ENCODE measurements at regions not wholly inside any gene's neighbourhood (a gene's known extent, or its start where the extent isn't known, plus 50 kb on each side); places are given as distances from the start of the nearest gene placed in this dataset.
A peak's percentile ranks its signal among the peaks of the same experiment; 100 is the strongest.

DNA sequence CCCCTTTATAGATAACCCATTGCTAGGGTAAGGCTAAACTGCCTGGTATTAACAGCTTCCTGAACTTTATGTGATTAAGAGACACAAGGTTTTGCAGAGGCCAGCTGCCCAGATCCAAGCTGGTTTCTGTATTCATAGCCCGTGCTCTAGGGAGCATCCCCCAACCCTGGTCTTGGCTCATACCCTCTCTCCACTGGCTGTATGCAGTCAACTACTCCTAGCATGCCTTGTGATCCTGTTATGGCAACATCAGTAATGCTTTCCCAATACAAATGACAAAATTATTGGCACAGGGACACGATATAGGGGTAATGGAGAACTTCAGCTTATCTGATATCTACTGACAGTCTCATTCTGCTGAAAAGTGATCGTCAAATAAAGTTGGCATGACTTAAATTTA is 202.8 kb upstream of the MKLN1 start:
- Mint-ChIP-seq H3K4me1 (peaks cover 35% of the 10 kb centered on the region), H3K36me3 (no peaks in the 10 kb centered on the region), H3K4me3 (peak overlapping the region; percentile 37), H3K27me3 (no peaks in the 10 kb centered on the region), H3K9me3 (no peaks in the 10 kb centered on the region), H3K27ac (peak overlapping the region; percentile 97)
- ATAC-seq (ENCODE audit: low read depth) (no peak), DNase-seq (ENCODE audit: low spot score in 2 of 2) (no peak)

DNA sequence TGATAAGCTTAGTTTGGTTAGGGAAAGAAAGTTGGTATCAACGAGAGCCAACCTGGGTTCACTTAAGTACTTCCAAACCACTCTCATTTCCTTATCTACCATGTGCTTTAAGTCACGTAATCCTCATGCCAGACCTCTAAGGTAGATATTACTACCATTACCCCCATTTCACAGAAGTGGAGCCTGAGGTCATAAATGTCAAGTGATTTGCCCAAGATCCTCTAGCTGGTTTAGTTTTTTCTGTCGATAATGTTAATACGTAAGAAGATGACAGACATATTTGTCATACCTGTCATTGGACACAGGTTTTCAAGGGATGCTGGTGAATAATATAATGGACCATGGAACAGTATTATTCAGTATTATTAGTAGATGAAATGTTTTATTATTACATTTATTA is 197.4 kb upstream of the MKLN1 start:
- no peaks in the 10 kb centered on the region for H3K36me3 Mint-ChIP-seq
- no peaks in the 10 kb centered on the region for H3K9me3 Mint-ChIP-seq
- H3K27ac Mint-ChIP-seq, result no peak overlapping the region
- peaks cover 4% of the 10 kb centered on the region for H3K4me1 Mint-ChIP-seq
- DNase-seq (ENCODE audit: low spot score in 2 of 2), result no peak
- no peak for ATAC-seq (ENCODE audit: low read depth)
- no peak overlapping the region for H3K4me3 Mint-ChIP-seq
- H3K27me3 Mint-ChIP-seq, result no peaks in the 10 kb centered on the region

DNA sequence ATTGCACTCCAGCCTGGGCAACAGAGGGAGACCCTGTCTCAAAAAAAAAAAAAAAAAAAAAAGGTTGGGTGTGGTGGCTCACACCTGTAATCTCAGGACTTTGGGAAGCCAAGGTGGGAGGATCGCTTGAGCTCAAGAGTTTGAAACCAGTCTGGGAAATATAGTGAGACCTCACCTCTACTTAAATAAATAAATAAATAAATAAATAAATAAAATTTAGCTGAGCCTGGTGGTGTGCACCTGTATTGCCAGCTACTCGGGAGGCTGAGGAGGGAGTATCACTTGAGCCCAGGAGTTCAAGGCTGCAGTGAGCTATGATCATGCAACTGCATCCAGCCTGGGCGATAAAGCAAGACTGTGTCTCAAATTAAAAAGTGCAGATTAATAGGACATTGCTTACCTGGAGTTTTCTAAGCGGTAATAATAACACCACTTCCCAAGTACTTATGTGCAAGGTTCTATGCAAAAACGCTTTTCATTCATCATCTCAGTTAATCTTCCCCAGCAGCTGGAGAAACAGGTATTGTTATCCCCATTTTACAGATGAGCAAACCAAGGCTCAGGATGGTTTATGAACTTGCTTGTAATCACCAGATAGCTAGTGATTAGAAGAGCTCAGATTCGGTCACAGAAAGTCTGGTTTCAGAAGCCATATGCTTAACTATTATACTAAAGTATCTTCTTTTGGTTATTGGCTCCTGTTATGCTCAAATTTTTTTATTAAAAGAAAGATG is 196.5 kb upstream of the MKLN1 start:
- Mint-ChIP-seq H3K36me3 (no peaks in the 10 kb centered on the region), H3K4me3 (no peak overlapping the region), H3K9me3 (no peaks in the 10 kb centered on the region), H3K27ac (no peak overlapping the region), H3K4me1 (peaks cover 4% of the 10 kb centered on the region), H3K27me3 (no peaks in the 10 kb centered on the region)
- ATAC-seq (ENCODE audit: low read depth) (no peak), DNase-seq (ENCODE audit: low spot score in 2 of 2) (no peak)

DNA sequence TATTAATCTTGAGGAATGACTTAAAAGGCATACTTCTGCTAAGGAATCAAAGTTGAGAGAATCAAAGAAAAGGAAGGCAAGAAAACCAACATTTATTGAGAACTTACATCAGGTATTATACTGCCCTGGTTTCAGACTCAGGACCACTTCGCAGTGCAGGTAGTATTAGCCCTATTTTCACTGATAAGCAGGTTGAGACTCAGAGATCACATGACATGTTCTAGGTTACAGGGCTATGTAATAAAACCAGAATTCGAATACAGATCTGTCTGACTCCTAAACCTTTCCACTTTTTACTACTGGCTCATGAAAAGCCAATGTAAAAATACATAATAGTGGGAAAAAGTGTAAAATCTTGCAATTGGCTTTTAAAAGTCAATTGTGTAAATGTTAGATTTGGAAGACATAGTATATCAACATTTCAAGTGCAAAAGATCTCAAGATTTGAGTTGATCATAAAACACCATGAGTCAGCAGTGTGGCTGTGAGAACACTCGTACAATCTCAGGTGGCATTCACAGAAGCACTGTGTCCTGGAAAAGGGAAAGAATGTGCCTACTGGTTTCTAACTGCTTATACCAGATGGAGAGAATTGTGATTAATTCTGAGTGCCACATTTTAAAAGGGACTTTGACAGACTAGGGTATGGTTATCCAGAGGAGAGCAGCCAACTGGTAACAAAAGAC is 195.8 kb upstream of the MKLN1 start:
- no peak for DNase-seq (ENCODE audit: low spot score in 2 of 2)
- H3K4me1 Mint-ChIP-seq, result peaks cover 4% of the 10 kb centered on the region
- H3K4me3 Mint-ChIP-seq, result no peak overlapping the region
- no peak for ATAC-seq (ENCODE audit: low read depth)
- H3K27me3 Mint-ChIP-seq, result no peaks in the 10 kb centered on the region
- H3K27ac Mint-ChIP-seq, result no peak overlapping the region
- H3K36me3 Mint-ChIP-seq, result no peaks in the 10 kb centered on the region
- no peaks in the 10 kb centered on the region for H3K9me3 Mint-ChIP-seq

DNA sequence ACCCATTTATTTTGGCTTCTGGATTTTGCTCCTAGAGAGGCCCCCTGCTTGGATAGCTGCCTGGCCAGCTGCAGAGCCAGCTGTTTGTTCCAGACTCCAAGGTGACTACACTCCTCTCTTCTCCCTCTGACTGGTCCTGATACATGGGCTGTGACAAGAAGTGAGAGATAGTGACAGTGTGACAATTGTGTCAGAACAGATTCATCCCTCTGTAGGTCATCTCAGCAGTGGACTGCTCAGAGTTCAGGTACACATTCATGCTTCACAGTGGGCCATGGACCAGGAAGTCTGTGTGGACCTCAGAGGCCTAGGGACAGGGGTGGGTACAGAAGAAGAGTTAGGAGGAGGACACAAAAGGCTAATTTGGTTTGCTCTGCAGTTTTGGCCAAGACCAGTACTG is 188.2 kb upstream of the MKLN1 start:
- no peak overlapping the region for H3K27ac Mint-ChIP-seq
- no peak for ATAC-seq (ENCODE audit: low read depth)
- no peak for DNase-seq (ENCODE audit: low spot score in 2 of 2)

DNA sequence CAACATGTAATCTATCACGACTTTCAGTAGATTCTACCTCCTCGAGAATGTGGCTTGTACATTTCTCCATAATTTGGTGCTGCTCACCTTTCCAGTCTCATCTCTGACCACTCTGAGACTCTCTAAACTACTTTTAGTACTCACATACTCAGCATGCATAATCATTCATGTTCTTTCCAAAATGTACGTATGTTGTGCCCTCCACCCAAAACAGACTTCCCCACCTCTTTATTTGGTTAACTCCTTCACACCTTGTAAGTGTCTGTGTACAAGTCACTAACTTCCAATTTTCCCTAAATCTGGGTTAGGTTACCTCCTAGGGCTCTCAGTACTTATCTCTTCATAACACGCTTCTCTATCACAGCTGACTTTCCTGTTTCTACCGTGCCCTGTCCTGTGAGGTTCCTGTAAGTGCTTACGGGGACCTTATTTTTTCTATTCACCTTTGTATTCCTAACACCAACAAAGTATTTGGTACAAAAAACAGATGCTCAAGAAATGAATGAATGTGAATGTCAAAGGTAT is 186.2 kb upstream of the MKLN1 start:
- Mint-ChIP-seq H3K36me3 (no peaks in the 10 kb centered on the region), H3K4me3 (no peak overlapping the region), H3K27me3 (no peaks in the 10 kb centered on the region), H3K27ac (no peak overlapping the region), H3K9me3 (no peaks in the 10 kb centered on the region), H3K4me1 (peaks cover 3% of the 10 kb centered on the region)
- DNase-seq (ENCODE audit: low spot score in 2 of 2), result no peak
- no peak for ATAC-seq (ENCODE audit: low read depth)

More for the DNA sequence above, 188.2 kb upstream of the MKLN1 start:
- no peaks in the 10 kb centered on the region for H3K36me3 Mint-ChIP-seq
- H3K4me1 Mint-ChIP-seq, result no peaks in the 10 kb centered on the region
- no peaks in the 10 kb centered on the region for H3K9me3 Mint-ChIP-seq
- no peak overlapping the region for H3K4me3 Mint-ChIP-seq
- no peaks in the 10 kb centered on the region for H3K27me3 Mint-ChIP-seq

DNA sequence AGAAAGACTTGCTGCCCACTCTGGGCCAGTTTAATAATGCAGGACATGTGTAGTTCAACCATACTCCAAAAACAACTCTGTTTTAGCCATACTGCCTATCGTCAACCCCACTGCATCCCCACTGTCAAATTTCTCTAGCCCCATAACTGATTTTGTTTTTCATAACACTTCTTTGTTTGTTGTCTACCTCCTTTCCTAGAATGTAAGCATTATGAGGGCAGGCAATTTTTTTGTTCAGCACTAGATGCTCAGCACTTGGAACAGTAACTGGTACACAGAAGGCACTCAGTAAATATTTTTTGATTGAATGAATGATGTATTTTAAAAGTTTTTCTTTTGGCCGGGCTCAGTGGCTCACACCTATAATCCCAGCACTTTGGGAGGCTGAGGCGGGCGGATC is 183.8 kb upstream of the MKLN1 start:
- H3K27ac Mint-ChIP-seq, result no peak overlapping the region
- DNase-seq (ENCODE audit: low spot score in 2 of 2), result no peak
- H3K4me3 Mint-ChIP-seq, result no peak overlapping the region
- no peaks in the 10 kb centered on the region for H3K36me3 Mint-ChIP-seq
- H3K9me3 Mint-ChIP-seq, result no peaks in the 10 kb centered on the region
- H3K4me1 Mint-ChIP-seq, result peaks cover 3% of the 10 kb centered on the region
- ATAC-seq (ENCODE audit: low read depth), result no peak
- H3K27me3 Mint-ChIP-seq, result no peaks in the 10 kb centered on the region

DNA sequence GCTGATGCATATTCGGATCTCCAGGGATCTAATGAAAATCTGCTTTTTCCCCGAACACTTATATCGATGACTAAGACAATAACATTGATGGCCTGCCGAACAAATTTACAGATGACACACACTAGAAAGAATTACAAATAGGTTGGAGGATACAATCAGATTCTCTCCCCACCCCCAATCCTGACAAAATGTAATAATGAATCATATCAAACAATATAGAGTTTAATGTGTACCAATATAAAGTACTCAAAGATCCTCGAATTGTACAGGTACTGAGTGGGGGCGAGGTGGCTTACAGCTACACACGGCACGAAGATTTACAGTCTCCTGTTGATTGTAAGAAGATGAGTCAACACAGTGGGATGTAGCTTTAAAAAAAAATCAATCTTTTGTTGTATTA is 182.7 kb upstream of the MKLN1 start:
- Mint-ChIP-seq H3K27me3 (no peaks in the 10 kb centered on the region), H3K9me3 (no peaks in the 10 kb centered on the region), H3K4me1 (peaks cover 3% of the 10 kb centered on the region), H3K27ac (no peak overlapping the region), H3K4me3 (no peak overlapping the region), H3K36me3 (no peaks in the 10 kb centered on the region)
- ATAC-seq (ENCODE audit: low read depth), result no peak
- DNase-seq (ENCODE audit: low spot score in 2 of 2), result no peak

DNA sequence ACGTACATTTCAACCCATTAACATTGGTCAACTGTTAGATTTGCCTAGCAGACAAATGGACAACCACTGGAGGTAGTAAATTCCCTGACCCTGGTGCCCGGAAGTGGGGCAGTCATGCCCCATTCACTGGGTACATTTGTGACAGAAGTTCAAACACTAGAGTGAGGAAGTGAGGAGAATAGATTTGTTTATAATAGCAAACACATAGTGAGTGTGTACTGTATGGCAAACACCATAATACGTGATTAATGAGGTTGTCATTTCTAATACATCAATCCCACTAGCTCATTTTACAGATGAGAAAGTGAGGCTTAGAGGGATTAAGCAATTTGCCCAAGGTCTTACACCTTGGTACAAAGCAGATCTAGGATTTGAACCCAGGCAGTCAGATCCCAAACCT is 181.9 kb upstream of the MKLN1 start:
- no peak overlapping the region for H3K27ac Mint-ChIP-seq
- H3K27me3 Mint-ChIP-seq, result no peaks in the 10 kb centered on the region
- no peaks in the 10 kb centered on the region for H3K9me3 Mint-ChIP-seq
- ATAC-seq (ENCODE audit: low read depth), result peak; percentile 38
- no peak for DNase-seq (ENCODE audit: low spot score in 2 of 2)
- H3K36me3 Mint-ChIP-seq, result no peaks in the 10 kb centered on the region
- H3K4me3 Mint-ChIP-seq, result no peak overlapping the region
- peaks cover 3% of the 10 kb centered on the region for H3K4me1 Mint-ChIP-seq

DNA sequence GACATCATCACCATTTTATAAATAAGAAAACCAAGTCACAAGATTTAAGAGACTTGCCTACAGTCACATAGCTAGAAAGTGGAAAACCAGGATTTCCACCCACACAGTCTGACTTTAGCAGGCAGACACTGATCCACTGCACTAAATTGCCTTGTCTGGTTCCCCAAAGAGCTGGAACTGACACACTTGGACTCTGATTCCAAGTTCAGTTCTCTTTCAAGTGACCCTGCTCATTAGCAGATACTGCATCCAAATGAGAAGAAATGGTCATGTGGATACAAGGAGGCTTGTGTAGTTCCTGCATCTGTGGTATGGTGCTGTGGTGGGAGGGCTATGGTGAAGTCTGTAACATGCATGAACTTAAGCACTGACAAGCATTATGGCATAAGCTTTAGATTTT is 180.1 kb upstream of the MKLN1 start:
- no peaks in the 10 kb centered on the region for H3K27me3 Mint-ChIP-seq
- no peak overlapping the region for H3K4me3 Mint-ChIP-seq
- no peak overlapping the region for H3K27ac Mint-ChIP-seq
- ATAC-seq (ENCODE audit: low read depth) (no peak), DNase-seq (ENCODE audit: low spot score in 2 of 2) (no peak)
- no peaks in the 10 kb centered on the region for H3K9me3 Mint-ChIP-seq
- H3K36me3 Mint-ChIP-seq, result no peaks in the 10 kb centered on the region
- H3K4me1 Mint-ChIP-seq, result peaks cover 3% of the 10 kb centered on the region

DNA sequence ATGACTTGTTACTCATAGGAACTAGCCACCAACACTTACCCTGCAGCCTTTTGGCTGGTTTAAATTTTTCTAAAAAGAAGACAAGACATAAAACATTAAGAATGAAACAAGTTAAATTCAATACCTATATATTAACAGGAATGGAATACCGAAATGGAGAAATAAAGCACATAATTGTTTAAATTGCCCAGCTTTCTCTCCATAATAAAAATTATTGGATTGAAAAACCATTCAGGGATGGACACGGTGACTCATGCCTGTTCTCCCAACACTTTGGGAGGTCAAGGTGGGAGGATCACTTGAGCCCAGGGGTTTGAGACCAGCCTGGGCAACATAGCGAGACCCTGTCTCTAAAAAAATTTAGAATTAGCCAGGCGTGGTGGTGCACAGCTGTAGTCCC is 179.4 kb upstream of the MKLN1 start:
- peaks cover 3% of the 10 kb centered on the region for H3K4me1 Mint-ChIP-seq
- H3K27me3 Mint-ChIP-seq, result no peaks in the 10 kb centered on the region
- no peak for ATAC-seq (ENCODE audit: low read depth)
- H3K36me3 Mint-ChIP-seq, result no peaks in the 10 kb centered on the region
- H3K4me3 Mint-ChIP-seq, result no peak overlapping the region
- H3K27ac Mint-ChIP-seq, result no peak overlapping the region
- DNase-seq (ENCODE audit: low spot score in 2 of 2), result no peak
- no peaks in the 10 kb centered on the region for H3K9me3 Mint-ChIP-seq

DNA sequence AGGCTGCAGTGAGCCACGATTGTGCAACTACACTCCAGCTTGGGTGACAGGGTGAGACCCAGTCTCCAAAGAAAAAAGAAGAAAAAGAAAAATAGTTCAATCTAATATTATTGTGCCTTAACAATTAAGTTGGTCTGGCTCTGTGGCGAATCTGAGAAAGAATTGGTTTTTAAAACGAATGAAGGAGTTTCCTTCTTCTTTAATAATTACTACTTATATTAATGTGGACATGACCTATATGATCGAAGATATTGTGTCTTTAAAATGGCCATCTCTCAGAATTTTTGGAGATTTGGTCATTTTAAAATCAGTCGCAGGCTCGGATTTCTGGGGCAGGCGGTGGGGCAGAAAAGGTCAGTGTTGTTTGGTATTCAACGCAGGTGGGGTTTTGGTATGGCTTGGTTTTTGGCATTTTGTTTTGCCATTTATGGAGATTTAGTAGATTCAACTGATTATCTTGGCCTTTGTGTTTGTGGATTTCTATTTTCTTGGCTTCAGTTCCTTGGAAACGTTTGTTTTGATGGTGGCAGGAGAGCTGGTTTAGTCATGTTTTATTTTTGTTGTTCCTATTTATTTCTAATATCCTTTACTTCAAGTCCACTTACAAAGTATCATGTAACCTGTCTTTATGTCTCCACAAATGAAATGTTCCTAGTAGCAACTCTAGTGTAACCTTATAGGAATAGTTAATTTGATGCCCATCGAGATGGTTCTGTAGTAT is 178.8 kb upstream of the MKLN1 start:
- DNase-seq (ENCODE audit: low spot score in 2 of 2), result no peak
- Mint-ChIP-seq H3K9me3 (no peaks in the 10 kb centered on the region), H3K4me3 (no peak overlapping the region), H3K27me3 (no peaks in the 10 kb centered on the region), H3K36me3 (no peaks in the 10 kb centered on the region), H3K27ac (no peak overlapping the region), H3K4me1 (peaks cover 3% of the 10 kb centered on the region)
- ATAC-seq (ENCODE audit: low read depth), result no peak

DNA sequence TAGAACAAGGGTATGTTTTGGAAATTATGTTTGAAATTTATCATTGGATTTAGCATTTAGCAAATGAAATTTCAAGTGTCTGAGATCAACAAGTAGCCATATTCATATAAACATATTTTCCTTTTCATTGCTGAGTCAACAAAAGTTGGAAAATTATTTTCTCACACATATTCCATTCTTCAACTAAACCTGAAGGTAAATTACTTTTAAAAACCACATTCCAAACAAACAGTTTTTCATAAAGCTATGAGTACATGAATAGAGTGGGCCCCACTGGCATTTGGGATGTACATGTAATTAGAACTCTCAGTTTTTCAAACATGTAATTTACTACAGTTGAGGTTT is 178.3 kb upstream of the MKLN1 start:
- Mint-ChIP-seq H3K4me1 (peaks cover 3% of the 10 kb centered on the region), H3K27me3 (no peaks in the 10 kb centered on the region), H3K27ac (no peak overlapping the region), H3K36me3 (no peaks in the 10 kb centered on the region), H3K9me3 (no peaks in the 10 kb centered on the region), H3K4me3 (no peak overlapping the region)
- no peak for ATAC-seq (ENCODE audit: low read depth)
- no peak for DNase-seq (ENCODE audit: low spot score in 2 of 2)

DNA sequence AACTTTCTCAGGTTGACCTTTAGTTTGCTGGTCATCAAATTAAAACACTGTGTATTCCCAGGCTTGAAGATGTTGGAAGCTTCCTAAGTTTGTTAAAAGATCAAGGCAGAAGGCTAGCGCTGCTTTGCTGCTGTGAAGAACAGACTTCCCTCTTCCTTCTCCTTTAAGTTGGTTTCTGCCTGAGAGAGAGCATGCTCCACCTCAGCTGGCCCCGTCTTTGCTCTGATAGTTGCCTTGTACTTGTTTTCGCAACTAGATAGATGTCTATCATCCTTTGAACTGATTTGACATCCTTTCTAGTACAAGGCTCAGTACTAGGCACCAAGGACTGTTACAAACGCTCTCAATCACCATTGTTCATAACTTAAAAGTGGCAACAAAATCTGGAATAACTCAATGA is 177.8 kb upstream of the MKLN1 start:
- Mint-ChIP-seq H3K4me1 (peaks cover 3% of the 10 kb centered on the region), H3K27ac (no peak overlapping the region), H3K9me3 (no peaks in the 10 kb centered on the region), H3K27me3 (no peaks in the 10 kb centered on the region), H3K36me3 (no peaks in the 10 kb centered on the region), H3K4me3 (no peak overlapping the region)
- ATAC-seq (ENCODE audit: low read depth) (no peak), DNase-seq (ENCODE audit: low spot score in 2 of 2) (no peak)

Measured in memory B cell (primary cell).